NCI-H82 treated with DMSO at 0.1 percent for 48 hours (cell line): ENCODE measurements at regions not wholly inside any gene's neighbourhood (a gene's known extent, or its start where the extent isn't known, plus 50 kb on each side); places are given as distances from the start of the nearest gene placed in this dataset.

Source experiments
- DNase-seq: peaks from one replicate; lab custom pipeline; 2025; ENCODE audit not compliant: unreplicated experiment; lab: John Stamatoyannopoulos, UW

- DNase-seq = no peak
Observed at GRCh38 chr12:90280033-90280432, 571.4 kb upstream of the ATP2B1 start.

GRCh38 chr12:90275088-90275487 lies 566.5 kb upstream of the ATP2B1 start:
- no peak for DNase-seq

- DNase-seq = no peak
Observed at GRCh38 chr12:90274407-90274806, 565.8 kb upstream of the ATP2B1 start.

GRCh38 chr12:90268574-90268973 lies 559.9 kb upstream of the ATP2B1 start:
- DNase-seq = no peak

- no peak for DNase-seq
Observed at GRCh38 chr12:90262251-90262650, 553.6 kb upstream of the ATP2B1 start.

GRCh38 chr12:90261283-90261682 lies 552.6 kb upstream of the ATP2B1 start:
- peak; percentile 50 for DNase-seq

GRCh38 chr12:90260136-90260535 lies 551.5 kb upstream of the ATP2B1 start:
- no peak for DNase-seq

GRCh38 chr12:90257927-90258624 lies 549.4 kb upstream of the ATP2B1 start:
- DNase-seq = no peak

- DNase-seq = no peak
Observed at GRCh38 chr12:90254796-90255195, 546.2 kb upstream of the ATP2B1 start.

- DNase-seq = peak; percentile 98
Observed at GRCh38 chr12:90253674-90254181, 545.1 kb upstream of the ATP2B1 start.

- no peak for DNase-seq
Observed at GRCh38 chr12:90253136-90253535, 544.5 kb upstream of the ATP2B1 start.

GRCh38 chr12:90250766-90251165 lies 542.1 kb upstream of the ATP2B1 start:
- no peak for DNase-seq

GRCh38 chr12:90250042-90250441 lies 541.4 kb upstream of the ATP2B1 start:
- DNase-seq = no peak

GRCh38 chr12:90246688-90247087 lies 538.0 kb upstream of the ATP2B1 start:
- no peak for DNase-seq

GRCh38 chr12:90245391-90245790 lies 536.8 kb upstream of the ATP2B1 start:
- no peak for DNase-seq

GRCh38 chr12:90244232-90244631 lies 535.6 kb upstream of the ATP2B1 start:
- DNase-seq = no peak

- no peak for DNase-seq
Observed at GRCh38 chr12:90243211-90243610, 534.6 kb upstream of the ATP2B1 start.

GRCh38 chr12:90239732-90240260 lies 531.2 kb upstream of the ATP2B1 start:
- no peak for DNase-seq

- no peak for DNase-seq
Observed at GRCh38 chr12:90238663-90239271, 530.1 kb upstream of the ATP2B1 start.

GRCh38 chr12:90237841-90238240 lies 529.2 kb upstream of the ATP2B1 start:
- DNase-seq = no peak

- DNase-seq = no peak
Observed at GRCh38 chr12:90235642-90236041, 527.0 kb upstream of the ATP2B1 start.

GRCh38 chr12:90234472-90234871 lies 525.8 kb upstream of the ATP2B1 start:
- DNase-seq = no peak
